ENCODE measurements at regions not wholly inside any gene's neighbourhood (a gene's known extent, or its start where the extent isn't known, plus 50 kb on each side); places are given as distances from the start of the nearest gene placed in this dataset.

GRCh38 chr6:95071464-95071863 is 505.9 kb upstream of the MANEA start:
- POLR2A ChIA-PET: no interaction called here
- H3K4me3 Mint-ChIP-seq: no peak overlapping the region
- H3K27me3 Mint-ChIP-seq: no peaks in the 10 kb centered on the region
- no peaks in the 10 kb centered on the region for H3K4me1 Mint-ChIP-seq
- ATAC-seq: no peak
- peaks cover 0 to 9% (median 2%) of the 10 kb centered on the region in 9 donors for H3K9me3 Mint-ChIP-seq
- DNase-seq: no peak
- H3K36me3 Mint-ChIP-seq: no peaks in the 10 kb centered on the region
- no peak overlapping the region for H3K27ac Mint-ChIP-seq

DNA sequence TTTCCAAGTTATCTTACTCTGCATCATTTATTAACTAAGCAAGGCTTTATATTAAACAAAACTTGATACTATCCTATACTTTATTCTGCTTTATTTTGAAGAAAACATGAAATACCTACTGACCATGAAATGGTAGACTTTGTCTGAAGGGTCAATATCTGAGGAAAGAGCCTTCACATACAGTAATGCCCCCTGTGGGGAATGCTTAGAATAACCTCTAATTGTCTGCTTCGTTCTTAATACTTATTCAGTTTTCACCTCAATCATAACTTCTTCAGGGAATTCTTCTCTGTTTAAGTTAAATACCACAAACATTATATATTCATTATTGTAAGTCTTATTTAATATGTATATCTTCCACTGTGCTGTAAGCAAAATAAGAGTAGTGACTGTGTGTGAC is 498.9 kb upstream of the MANEA start:
- DNase-seq (no peak), ATAC-seq (no peak)
- POLR2A ChIA-PET: no interaction called here
- Mint-ChIP-seq H3K4me3 (no peak overlapping the region), H3K9me3 (peaks cover 0 to 2% (median 0%) of the 10 kb centered on the region in 9 donors), H3K4me1 (no peaks in the 10 kb centered on the region), H3K27me3 (no peaks in the 10 kb centered on the region), H3K27ac (no peak overlapping the region), H3K36me3 (no peaks in the 10 kb centered on the region)

- Mint-ChIP-seq H3K36me3 (no peaks in the 10 kb centered on the region), H3K27me3 (no peaks in the 10 kb centered on the region), H3K9me3 (no peaks in the 10 kb centered on the region), H3K4me3 (no peak overlapping the region), H3K27ac (no peak overlapping the region), H3K4me1 (no peaks in the 10 kb centered on the region)
- no peak for ATAC-seq
- no peak for DNase-seq
- POLR2A ChIA-PET: no interaction called here
Measured at GRCh38 chr6:95081231-95081630, 496.1 kb upstream of the MANEA start.

DNA sequence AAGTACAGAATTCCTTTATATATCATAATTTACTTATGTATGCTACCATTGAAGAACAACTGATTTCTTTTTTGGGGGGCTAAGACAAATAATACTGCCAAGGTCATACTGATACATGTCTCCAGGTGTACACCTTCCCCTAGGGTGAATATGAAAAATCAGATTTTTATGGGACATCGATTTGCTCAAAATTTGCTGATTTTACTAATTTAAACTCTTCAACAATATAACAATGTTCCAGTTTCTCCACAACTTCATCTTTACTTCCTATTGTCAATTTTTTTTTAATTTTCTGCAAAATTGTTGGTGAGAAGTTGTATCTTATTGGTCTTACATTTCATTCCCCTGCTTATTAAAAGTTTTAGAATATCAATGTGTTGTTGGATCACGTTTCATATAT is 495.4 kb upstream of the MANEA start:
- no peak overlapping the region for H3K27ac Mint-ChIP-seq
- no peaks in the 10 kb centered on the region for H3K4me1 Mint-ChIP-seq
- no peak for ATAC-seq
- POLR2A ChIA-PET: no interaction called here
- no peak for DNase-seq
- H3K36me3 Mint-ChIP-seq: no peaks in the 10 kb centered on the region
- H3K9me3 Mint-ChIP-seq: no peaks in the 10 kb centered on the region
- H3K27me3 Mint-ChIP-seq: no peaks in the 10 kb centered on the region
- no peak overlapping the region for H3K4me3 Mint-ChIP-seq

DNA sequence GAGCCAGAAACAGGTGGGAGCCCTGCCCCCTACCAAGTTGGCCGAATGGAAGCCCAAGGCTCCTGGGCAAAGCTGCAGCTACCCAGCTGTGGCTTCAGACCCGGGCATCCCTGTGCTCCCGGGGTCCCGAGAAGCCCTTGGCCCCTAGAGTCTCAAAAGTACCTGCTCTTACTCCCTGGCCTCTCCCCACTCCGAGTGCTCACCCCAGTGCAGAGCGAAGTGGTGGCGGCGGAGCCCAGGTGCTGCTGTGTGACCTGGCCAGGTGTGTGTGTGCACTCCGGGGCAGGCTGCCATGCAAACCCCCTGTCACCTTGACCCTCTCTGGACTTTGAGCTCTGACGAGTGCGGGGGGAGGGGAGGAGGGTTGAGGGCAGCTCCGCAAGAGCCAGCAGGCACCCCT is 493.8 kb upstream of the MANEA start:
- no peak overlapping the region for H3K4me3 Mint-ChIP-seq
- no peaks in the 10 kb centered on the region for H3K27me3 Mint-ChIP-seq
- H3K36me3 Mint-ChIP-seq: no peaks in the 10 kb centered on the region
- DNase-seq (no peak), ATAC-seq (no peak)
- POLR2A ChIA-PET: no interaction called here
- no peaks in the 10 kb centered on the region for H3K4me1 Mint-ChIP-seq
- H3K27ac Mint-ChIP-seq: no peak overlapping the region
- no peaks in the 10 kb centered on the region for H3K9me3 Mint-ChIP-seq

DNA sequence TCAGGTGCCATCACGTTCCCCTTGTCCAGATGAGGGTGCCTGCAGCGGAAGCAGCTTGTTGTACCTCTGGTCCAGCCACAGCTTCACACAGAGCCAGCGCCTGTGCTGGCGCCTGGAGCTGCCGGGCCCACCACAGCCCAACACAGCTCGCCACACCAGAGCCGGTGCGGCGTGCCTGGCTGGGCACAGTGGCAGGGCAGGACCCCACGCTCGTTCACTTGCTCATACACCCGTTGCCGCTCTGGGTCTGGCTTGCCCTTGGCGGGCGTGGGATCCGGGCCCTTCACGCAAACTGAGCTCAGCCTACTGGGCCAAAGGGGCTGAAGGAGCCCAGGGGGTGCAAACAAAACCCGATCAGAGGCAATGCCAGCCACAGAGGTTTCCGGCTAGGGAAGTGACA is 492.5 kb upstream of the MANEA start:
- H3K4me1 Mint-ChIP-seq: no peaks in the 10 kb centered on the region
- POLR2A ChIA-PET: no interaction called here
- ATAC-seq: no peak

DNA sequence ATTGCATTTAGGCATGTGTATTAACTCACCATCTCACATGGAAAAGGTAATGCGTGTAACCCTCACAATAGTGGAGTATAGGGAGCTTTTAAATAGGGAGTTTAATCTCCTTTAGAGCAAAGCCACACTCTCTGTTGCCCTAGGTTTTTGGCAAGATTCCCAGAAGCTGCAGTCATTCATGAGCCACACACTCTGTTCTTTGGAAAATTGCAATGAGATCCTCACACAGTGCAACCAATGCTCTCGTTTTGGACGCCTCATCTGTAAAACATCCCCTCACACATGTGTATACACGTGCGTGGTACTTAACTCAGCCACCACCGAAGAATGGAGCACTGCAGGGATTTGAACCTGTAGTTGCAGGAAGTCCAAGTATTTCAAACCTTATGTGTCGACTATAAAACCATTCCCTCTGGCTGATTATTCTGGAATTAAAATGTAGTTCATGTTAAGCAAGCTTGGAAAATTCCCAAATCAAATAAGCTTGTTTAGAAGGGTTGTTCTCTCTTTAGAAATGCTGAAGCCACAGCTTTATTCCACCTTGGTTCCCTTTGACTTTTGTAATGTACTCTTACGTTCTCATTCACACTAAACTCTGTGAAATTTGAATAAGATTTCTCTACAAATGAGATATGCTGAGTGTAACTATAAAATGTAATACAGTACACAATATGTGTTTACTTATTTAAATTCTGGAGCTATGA is 489.8 kb upstream of the MANEA start:
- Mint-ChIP-seq H3K27ac (no peak overlapping the region), H3K4me1 (no peaks in the 10 kb centered on the region), H3K36me3 (no peaks in the 10 kb centered on the region), H3K27me3 (no peaks in the 10 kb centered on the region), H3K9me3 (no peaks in the 10 kb centered on the region), H3K4me3 (no peak overlapping the region)
- POLR2A ChIA-PET: no interaction called here
- DNase-seq (no peak), ATAC-seq (no peak)

More for the DNA sequence above, 492.5 kb upstream of the MANEA start:
- Mint-ChIP-seq H3K27ac (no peak overlapping the region), H3K27me3 (no peaks in the 10 kb centered on the region), H3K9me3 (no peaks in the 10 kb centered on the region), H3K36me3 (no peaks in the 10 kb centered on the region), H3K4me3 (no peak overlapping the region)
- DNase-seq: no peak

DNA sequence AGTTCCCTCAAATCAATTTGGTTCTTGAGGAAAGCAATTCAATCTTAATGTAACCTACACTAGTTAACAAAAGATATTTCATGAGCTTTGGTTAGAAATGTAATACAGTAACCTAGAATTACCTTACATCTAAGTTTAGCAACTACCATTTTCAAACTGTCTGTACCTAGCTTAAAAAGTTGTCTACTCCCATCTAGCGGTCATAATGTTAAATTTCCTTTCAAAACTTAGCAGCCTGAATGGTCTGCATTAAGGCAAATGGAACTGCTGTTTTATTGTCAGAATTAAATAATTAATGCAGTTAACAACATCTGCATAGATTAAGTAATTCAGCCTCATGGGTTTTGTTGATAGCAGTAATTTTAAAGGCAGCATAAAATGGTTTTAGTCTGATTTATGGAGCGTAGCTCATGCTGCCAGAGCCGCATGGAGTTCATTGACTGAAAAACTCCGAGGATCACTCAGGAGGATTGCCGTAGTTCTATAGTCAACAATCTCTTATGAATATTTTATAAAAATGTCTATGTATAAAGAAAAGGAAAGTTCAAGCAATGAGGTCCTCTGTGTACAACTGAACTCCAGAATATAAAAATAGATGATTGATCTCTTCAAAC is 485.4 kb upstream of the MANEA start:
- POLR2A ChIA-PET: no interaction called here
- Mint-ChIP-seq H3K27ac (no peak overlapping the region), H3K4me3 (no peak overlapping the region), H3K4me1 (no peaks in the 10 kb centered on the region), H3K36me3 (no peaks in the 10 kb centered on the region), H3K27me3 (peaks cover 0 to 6% (median 0%) of the 10 kb centered on the region in 5 donors), H3K9me3 (peaks cover 0 to 3% (median 0%) of the 10 kb centered on the region in 9 donors)
- no peak for ATAC-seq
- no peak for DNase-seq

DNA sequence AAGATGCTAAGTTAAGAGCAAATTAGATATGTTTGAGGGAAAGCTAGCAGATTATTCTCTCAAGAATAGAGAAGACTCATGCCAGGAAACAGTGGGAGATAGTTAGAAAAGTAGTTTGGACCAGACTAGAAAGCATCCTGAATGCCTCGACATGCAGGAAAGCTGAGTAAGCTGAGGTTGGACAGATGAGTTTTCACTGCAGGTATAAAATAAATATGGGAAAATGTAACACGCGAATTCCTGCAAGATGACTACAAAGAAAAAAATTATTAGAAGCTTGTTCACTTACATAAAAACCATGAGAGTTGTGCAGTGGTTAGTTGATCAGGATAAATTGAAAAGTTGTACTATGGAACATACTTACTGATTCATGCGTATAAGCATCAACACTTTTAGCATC is 484.2 kb upstream of the MANEA start:
- DNase-seq (no peak), ATAC-seq (no peak)
- H3K9me3 Mint-ChIP-seq: peaks cover 0 to 3% (median 0%) of the 10 kb centered on the region in 9 donors
- no peak overlapping the region for H3K4me3 Mint-ChIP-seq
- H3K27ac Mint-ChIP-seq: no peak overlapping the region
- peaks cover 0 to 6% (median 0%) of the 10 kb centered on the region in 5 donors for H3K27me3 Mint-ChIP-seq
- H3K4me1 Mint-ChIP-seq: no peaks in the 10 kb centered on the region
- no peaks in the 10 kb centered on the region for H3K36me3 Mint-ChIP-seq
- POLR2A ChIA-PET: no interaction called here

DNA sequence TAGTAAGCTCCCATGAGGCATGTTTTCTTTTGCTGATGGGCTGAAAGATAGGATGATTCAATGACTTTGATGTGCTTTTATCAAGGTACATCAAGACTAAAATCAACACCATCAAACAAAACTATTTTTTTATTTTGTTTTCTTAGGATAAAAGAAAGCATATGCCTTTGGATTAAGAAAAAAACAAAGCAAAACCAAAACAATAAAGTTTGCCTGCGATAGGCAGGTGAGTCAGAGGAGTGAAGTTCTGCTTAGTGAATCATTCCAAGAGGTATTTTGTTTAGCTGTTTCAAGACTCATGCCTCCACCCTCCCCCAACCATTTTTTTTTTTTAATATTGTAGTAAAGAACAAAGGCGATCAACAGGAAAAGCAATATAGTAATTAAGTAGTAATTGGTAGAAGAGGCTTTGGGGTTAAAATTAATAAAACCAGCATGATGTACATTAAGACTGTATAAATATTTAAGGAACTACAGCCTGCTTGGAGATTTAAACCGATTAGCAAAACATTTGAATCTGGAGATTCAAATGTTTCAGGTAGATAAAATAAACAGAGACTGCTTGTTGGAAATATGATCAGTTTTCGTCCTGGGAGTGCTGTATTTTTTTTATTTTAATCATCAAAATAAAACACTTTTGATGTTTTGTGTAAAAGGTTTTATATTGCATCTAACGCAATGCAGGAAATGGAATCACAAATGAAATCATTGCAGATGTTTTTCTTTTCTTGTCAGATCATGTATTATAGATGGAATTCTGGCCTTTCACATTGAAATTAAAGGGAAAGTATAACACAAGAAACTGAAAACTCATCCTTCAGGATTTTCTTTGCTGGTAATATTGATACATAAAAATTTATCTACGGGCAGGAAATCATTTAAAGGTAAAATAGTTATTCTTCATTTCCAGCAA is 482.3 kb upstream of the MANEA start:
- no peaks in the 10 kb centered on the region for H3K4me1 Mint-ChIP-seq
- H3K27me3 Mint-ChIP-seq: peaks cover 0 to 6% (median 0%) of the 10 kb centered on the region in 5 donors
- no peak for DNase-seq
- no peaks in the 10 kb centered on the region for H3K36me3 Mint-ChIP-seq
- no peak overlapping the region for H3K4me3 Mint-ChIP-seq
- ATAC-seq: no peak
- no peak overlapping the region for H3K27ac Mint-ChIP-seq
- POLR2A ChIA-PET: no interaction called here
- peaks cover 0 to 3% (median 0%) of the 10 kb centered on the region in 9 donors for H3K9me3 Mint-ChIP-seq

DNA sequence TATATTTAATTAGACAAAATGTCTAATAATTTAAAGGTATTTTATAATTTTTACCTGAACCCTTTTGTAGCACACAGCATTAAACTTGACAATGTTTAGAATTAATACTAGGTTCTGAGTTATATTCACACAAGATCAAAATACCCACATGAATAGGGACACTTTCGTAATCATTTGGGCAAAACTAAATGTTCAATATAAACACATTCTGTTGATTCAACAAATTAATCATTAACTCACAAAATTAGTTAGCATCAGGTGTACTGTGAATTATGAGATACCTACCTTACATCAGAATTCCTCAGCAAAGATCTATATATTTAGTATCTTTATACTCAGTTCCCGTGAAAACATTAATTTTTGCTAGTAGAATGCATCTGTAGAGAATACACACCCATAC is 481.5 kb upstream of the MANEA start:
- Mint-ChIP-seq H3K36me3 (no peaks in the 10 kb centered on the region), H3K9me3 (peaks cover 0 to 3% (median 0%) of the 10 kb centered on the region in 9 donors), H3K27me3 (peaks cover 0 to 6% (median 0%) of the 10 kb centered on the region in 5 donors), H3K4me3 (no peak overlapping the region), H3K4me1 (no peaks in the 10 kb centered on the region), H3K27ac (no peak overlapping the region)
- ATAC-seq (no peak), DNase-seq (no peak)
- POLR2A ChIA-PET: no interaction called here

GRCh38 chr6:95099410-95099809 is 477.9 kb upstream of the MANEA start:
- no peaks in the 10 kb centered on the region for H3K4me1 Mint-ChIP-seq
- H3K9me3 Mint-ChIP-seq: no peaks in the 10 kb centered on the region
- H3K4me3 Mint-ChIP-seq: no peak overlapping the region
- H3K27ac Mint-ChIP-seq: no peak overlapping the region
- POLR2A ChIA-PET: no interaction called here
- no peaks in the 10 kb centered on the region for H3K27me3 Mint-ChIP-seq
- H3K36me3 Mint-ChIP-seq: no peaks in the 10 kb centered on the region
- ATAC-seq (no peak), DNase-seq (no peak)

DNA sequence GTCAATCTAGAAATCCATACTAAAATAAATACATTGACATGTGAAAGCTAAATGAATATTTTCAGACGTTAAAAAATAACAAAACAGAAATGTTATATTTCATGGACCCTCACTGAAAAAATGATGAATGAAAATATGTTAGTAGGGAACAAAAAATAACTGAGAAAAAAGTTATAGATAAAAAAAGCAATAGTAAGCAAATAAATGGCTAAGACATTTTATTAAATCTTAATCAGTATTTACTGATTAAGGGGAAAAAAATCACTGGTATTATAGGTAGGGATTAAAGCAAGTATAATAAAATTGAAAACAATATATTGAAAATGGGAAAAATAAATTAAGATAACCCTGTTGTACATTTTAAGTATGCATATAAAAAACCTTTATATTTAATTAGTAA is 468.1 kb upstream of the MANEA start:
- ATAC-seq (no peak), DNase-seq (no peak)
- Mint-ChIP-seq H3K36me3 (no peaks in the 10 kb centered on the region), H3K9me3 (no peaks in the 10 kb centered on the region), H3K4me3 (no peak overlapping the region), H3K27me3 (no peaks in the 10 kb centered on the region), H3K4me1 (no peaks in the 10 kb centered on the region), H3K27ac (no peak overlapping the region)
- POLR2A ChIA-PET: no interaction called here

Measured in naive thymus-derived CD8-positive, alpha-beta T cell (primary cell).